ENCODE measurements at regions not wholly inside any gene's neighbourhood (a gene's known extent, or its start where the extent isn't known, plus 50 kb on each side); places are given as distances from the start of the nearest gene placed in this dataset.

- Histone ChIP-seq H3K36me3 (ENCODE audit: insufficient read depth, low read length, poor library complexity, severe bottlenecking) (no peaks in the 10 kb centered on the region), H3K27ac (ENCODE audit: low read depth, low read length, poor library complexity, severe bottlenecking) (no peak overlapping the region), H3K4me1 (ENCODE audit: insufficient read depth, low read length, poor library complexity, severe bottlenecking) (no peaks in the 10 kb centered on the region), H3K27me3 (replicated peaks; ENCODE audit: insufficient read depth, low read depth, low read length, poor library complexity) (no peaks in the 10 kb centered on the region), H3K4me3 (ENCODE audit: low read depth, low read length, poor library complexity, severe bottlenecking) (no peak overlapping the region), H3K9me3 (ENCODE audit: low read depth, low read length, poor library complexity, severe bottlenecking) (peaks cover 5% of the 10 kb centered on the region)
- DNase-seq (ENCODE audit: low spot score) = no peak
- ChIA-PET POLR2A (ENCODE audit: low non-redundant PET) (no interaction called here), CTCF (no interaction called here)
- intact Hi-C loops (cut with micrococcal nuclease; ENCODE audit: unreplicated experiment) = no loop called here
- no TSS peak for BruUV-seq (replicated peaks)
- TF ChIP-seq CTCF (conservative IDR thresholded peaks at IDR 0.05; ENCODE audit: low read depth, low read length) (no peak), EZH2 (IDR thresholded peaks at IDR 0.05; ENCODE audit: borderline replicate concordance, low read depth, low read length, poor library complexity, severe bottlenecking) (no peak)
Observed at GRCh38 chr6:40882323-40882997, 156.6 kb downstream of the UNC5CL start.

- BruUV-seq (replicated peaks) = no TSS peak
- H3K27ac ChIP-seq (ENCODE audit: low read depth, low read length, poor library complexity, severe bottlenecking) = no peak overlapping the region
- peaks cover 5% of the 10 kb centered on the region for H3K9me3 ChIP-seq (ENCODE audit: low read depth, low read length, poor library complexity, severe bottlenecking)
- H3K27me3 ChIP-seq (replicated peaks; ENCODE audit: insufficient read depth, low read depth, low read length, poor library complexity) = peaks cover 4% of the 10 kb centered on the region
- intact Hi-C loops (cut with micrococcal nuclease; ENCODE audit: unreplicated experiment) = no loop called here
- TF ChIP-seq CTCF (conservative IDR thresholded peaks at IDR 0.05; ENCODE audit: low read depth, low read length) (no peak), EZH2 (IDR thresholded peaks at IDR 0.05; ENCODE audit: borderline replicate concordance, low read depth, low read length, poor library complexity, severe bottlenecking) (no peak)
- H3K36me3 ChIP-seq (ENCODE audit: insufficient read depth, low read length, poor library complexity, severe bottlenecking) = no peaks in the 10 kb centered on the region
- H3K4me1 ChIP-seq (ENCODE audit: insufficient read depth, low read length, poor library complexity, severe bottlenecking) = no peaks in the 10 kb centered on the region
- H3K4me3 ChIP-seq (ENCODE audit: low read depth, low read length, poor library complexity, severe bottlenecking) = no peak overlapping the region
- POLR2A ChIA-PET (ENCODE audit: low non-redundant PET) = no interaction called here
- CTCF ChIA-PET = no interaction called here
- DNase-seq (ENCODE audit: low spot score) = no peak
Observed at GRCh38 chr6:40881501-40881900, 157.5 kb downstream of the UNC5CL start.

GRCh38 chr6:40880906-40881305 lies 158.1 kb downstream of the UNC5CL start:
- intact Hi-C loops (cut with micrococcal nuclease; ENCODE audit: unreplicated experiment) = no loop called here
- TF ChIP-seq CTCF (conservative IDR thresholded peaks at IDR 0.05; ENCODE audit: low read depth, low read length) (no peak), EZH2 (IDR thresholded peaks at IDR 0.05; ENCODE audit: borderline replicate concordance, low read depth, low read length, poor library complexity, severe bottlenecking) (no peak)
- H3K27me3 ChIP-seq (replicated peaks; ENCODE audit: insufficient read depth, low read depth, low read length, poor library complexity) = peaks cover 7% of the 10 kb centered on the region
- DNase-seq (ENCODE audit: low spot score) = no peak
- no peak overlapping the region for H3K4me3 ChIP-seq (ENCODE audit: low read depth, low read length, poor library complexity, severe bottlenecking)
- no peaks in the 10 kb centered on the region for H3K4me1 ChIP-seq (ENCODE audit: insufficient read depth, low read length, poor library complexity, severe bottlenecking)
- no peaks in the 10 kb centered on the region for H3K36me3 ChIP-seq (ENCODE audit: insufficient read depth, low read length, poor library complexity, severe bottlenecking)
- no TSS peak for BruUV-seq (replicated peaks)
- H3K9me3 ChIP-seq (ENCODE audit: low read depth, low read length, poor library complexity, severe bottlenecking) = peaks cover 5% of the 10 kb centered on the region
- ChIA-PET POLR2A (ENCODE audit: low non-redundant PET) (no interaction called here), CTCF (no interaction called here)
- no peak overlapping the region for H3K27ac ChIP-seq (ENCODE audit: low read depth, low read length, poor library complexity, severe bottlenecking)
